ENCODE measurements at regions not wholly inside any gene's neighbourhood (a gene's known extent, or its start where the extent isn't known, plus 50 kb on each side); places are given as distances from the start of the nearest gene placed in this dataset.
"Not testable (repeated sequence)": the region's sequence is repeated elsewhere in the genome, so short reads cannot be mapped to it uniquely, and the experiment has no call there.

GRCh38 chr13:63463782-63464610 is 2048.3 kb upstream of the PCDH20 start:
- Mint-ChIP-seq H3K36me3 (ENCODE audit: low read depth) (no peaks in the 10 kb centered on the region), H3K27me3 (no peaks in the 10 kb centered on the region), H3K9me3 (peaks cover 7% of the 10 kb centered on the region), H3K27ac (no peak overlapping the region), H3K4me1 (no peaks in the 10 kb centered on the region), H3K4me3 (no peak overlapping the region)
- DNase-seq, result no peak
- ATAC-seq, result no peak

- Mint-ChIP-seq H3K27me3 (no peaks in the 10 kb centered on the region), H3K36me3 (ENCODE audit: low read depth) (no peaks in the 10 kb centered on the region), H3K4me1 (no peaks in the 10 kb centered on the region)
Observed at GRCh38 chr13:63460462-63461090, 2044.9 kb upstream of the PCDH20 start.

GRCh38 chr13:63457186-63457585 is 2041.5 kb upstream of the PCDH20 start:
- H3K4me3 Mint-ChIP-seq, result no peak overlapping the region
- no peaks in the 10 kb centered on the region for H3K36me3 Mint-ChIP-seq (ENCODE audit: low read depth)
- H3K27ac Mint-ChIP-seq, result no peak overlapping the region
- peaks cover 4% of the 10 kb centered on the region for H3K9me3 Mint-ChIP-seq
- H3K27me3 Mint-ChIP-seq, result no peaks in the 10 kb centered on the region
- no peak for DNase-seq
- H3K4me1 Mint-ChIP-seq, result no peaks in the 10 kb centered on the region
- no peak for ATAC-seq

More at GRCh38 chr13:63460462-63461090, 2044.9 kb upstream of the PCDH20 start:
- Mint-ChIP-seq H3K4me3 (no peak overlapping the region), H3K27ac (no peak overlapping the region), H3K9me3 (peaks cover 3% of the 10 kb centered on the region)
- ATAC-seq (no peak), DNase-seq (no peak)

- H3K4me1 Mint-ChIP-seq, result no peaks in the 10 kb centered on the region
- H3K9me3 Mint-ChIP-seq, result peaks cover 8% of the 10 kb centered on the region
- DNase-seq, result no peak
Observed at GRCh38 chr13:63455938-63456337, 2040.3 kb upstream of the PCDH20 start.

GRCh38 chr13:63449550-63449949 is 2033.9 kb upstream of the PCDH20 start:
- DNase-seq (no peak), ATAC-seq (no peak)
- Mint-ChIP-seq H3K36me3 (ENCODE audit: low read depth) (no peaks in the 10 kb centered on the region), H3K27me3 (no peaks in the 10 kb centered on the region), H3K4me3 (no peak overlapping the region), H3K27ac (no peak overlapping the region), H3K4me1 (no peaks in the 10 kb centered on the region), H3K9me3 (peaks cover 8% of the 10 kb centered on the region)

More at GRCh38 chr13:63455938-63456337, 2040.3 kb upstream of the PCDH20 start:
- Mint-ChIP-seq H3K4me3 (no peak overlapping the region), H3K27me3 (no peaks in the 10 kb centered on the region), H3K36me3 (ENCODE audit: low read depth) (no peaks in the 10 kb centered on the region), H3K27ac (no peak overlapping the region)
- no peak for ATAC-seq

- no peak overlapping the region for H3K27ac Mint-ChIP-seq
- DNase-seq (no peak), ATAC-seq (no peak)
- no peaks in the 10 kb centered on the region for H3K27me3 Mint-ChIP-seq
- no peaks in the 10 kb centered on the region for H3K4me1 Mint-ChIP-seq
- no peak overlapping the region for H3K4me3 Mint-ChIP-seq
- H3K36me3 Mint-ChIP-seq (ENCODE audit: low read depth), result no peaks in the 10 kb centered on the region
- peaks cover 8% of the 10 kb centered on the region for H3K9me3 Mint-ChIP-seq
Observed at GRCh38 chr13:63448692-63449091, 2033.0 kb upstream of the PCDH20 start.

GRCh38 chr13:63446329-63446728 is 2030.7 kb upstream of the PCDH20 start:
- no peaks in the 10 kb centered on the region for H3K9me3 Mint-ChIP-seq
- no peak for ATAC-seq
- no peaks in the 10 kb centered on the region for H3K4me1 Mint-ChIP-seq
- H3K4me3 Mint-ChIP-seq, result no peak overlapping the region
- H3K36me3 Mint-ChIP-seq (ENCODE audit: low read depth), result no peaks in the 10 kb centered on the region
- DNase-seq, result no peak
- H3K27me3 Mint-ChIP-seq, result no peaks in the 10 kb centered on the region
- H3K27ac Mint-ChIP-seq, result no peak overlapping the region

- not testable (repeated sequence) for DNase-seq; H3K27ac Mint-ChIP-seq; H3K4me3 Mint-ChIP-seq; ATAC-seq; H3K9me3 Mint-ChIP-seq; H3K4me1 Mint-ChIP-seq; H3K36me3 Mint-ChIP-seq (ENCODE audit: low read depth); H3K27me3 Mint-ChIP-seq
Observed at GRCh38 chr13:63444225-63444624, 2028.6 kb upstream of the PCDH20 start.

GRCh38 chr13:63438951-63439350 is 2023.3 kb upstream of the PCDH20 start:
- Mint-ChIP-seq H3K27me3 (no peaks in the 10 kb centered on the region), H3K9me3 (no peaks in the 10 kb centered on the region), H3K36me3 (ENCODE audit: low read depth) (no peaks in the 10 kb centered on the region), H3K27ac (no peak overlapping the region), H3K4me3 (no peak overlapping the region), H3K4me1 (no peaks in the 10 kb centered on the region)
- DNase-seq (no peak), ATAC-seq (no peak)

- Mint-ChIP-seq H3K27me3 (no peaks in the 10 kb centered on the region), H3K9me3 (no peaks in the 10 kb centered on the region), H3K27ac (no peak overlapping the region), H3K4me3 (no peak overlapping the region), H3K4me1 (no peaks in the 10 kb centered on the region), H3K36me3 (ENCODE audit: low read depth) (no peaks in the 10 kb centered on the region)
- ATAC-seq (no peak), DNase-seq (no peak)
Observed at GRCh38 chr13:63436325-63436668, 2020.6 kb upstream of the PCDH20 start.

- no peak overlapping the region for H3K4me3 Mint-ChIP-seq
- no peaks in the 10 kb centered on the region for H3K36me3 Mint-ChIP-seq (ENCODE audit: low read depth)
- ATAC-seq (peak; percentile 28), DNase-seq (no peak)
- no peaks in the 10 kb centered on the region for H3K27me3 Mint-ChIP-seq
- H3K27ac Mint-ChIP-seq, result no peak overlapping the region
- no peaks in the 10 kb centered on the region for H3K4me1 Mint-ChIP-seq
- no peaks in the 10 kb centered on the region for H3K9me3 Mint-ChIP-seq
Observed at GRCh38 chr13:63435667-63436324, 2020.1 kb upstream of the PCDH20 start.

- no peak overlapping the region for H3K4me3 Mint-ChIP-seq
- H3K27ac Mint-ChIP-seq, result no peak overlapping the region
- no peaks in the 10 kb centered on the region for H3K4me1 Mint-ChIP-seq
- ATAC-seq, result no peak
- no peak for DNase-seq
- H3K36me3 Mint-ChIP-seq (ENCODE audit: low read depth), result no peaks in the 10 kb centered on the region
- H3K9me3 Mint-ChIP-seq, result no peaks in the 10 kb centered on the region
- H3K27me3 Mint-ChIP-seq, result no peaks in the 10 kb centered on the region
Observed at GRCh38 chr13:63433546-63434150, 2018.0 kb upstream of the PCDH20 start.

GRCh38 chr13:63427170-63427569 is 2011.5 kb upstream of the PCDH20 start:
- H3K4me1 Mint-ChIP-seq, result no peaks in the 10 kb centered on the region
- H3K36me3 Mint-ChIP-seq (ENCODE audit: low read depth), result no peaks in the 10 kb centered on the region
- ATAC-seq (no peak), DNase-seq (no peak)
- H3K9me3 Mint-ChIP-seq, result peaks cover 8% of the 10 kb centered on the region
- no peak overlapping the region for H3K4me3 Mint-ChIP-seq
- H3K27me3 Mint-ChIP-seq, result no peaks in the 10 kb centered on the region
- H3K27ac Mint-ChIP-seq, result no peak overlapping the region

- Mint-ChIP-seq H3K4me1 (no peaks in the 10 kb centered on the region), H3K4me3 (no peak overlapping the region), H3K9me3 (peaks cover 16% of the 10 kb centered on the region), H3K36me3 (ENCODE audit: low read depth) (no peaks in the 10 kb centered on the region), H3K27me3 (no peaks in the 10 kb centered on the region), H3K27ac (no peak overlapping the region)
- ATAC-seq (no peak), DNase-seq (no peak)
Observed at GRCh38 chr13:63425131-63425530, 2009.5 kb upstream of the PCDH20 start.

- no peaks in the 10 kb centered on the region for H3K36me3 Mint-ChIP-seq (ENCODE audit: low read depth)
Observed at GRCh38 chr13:63421123-63421522, 2005.5 kb upstream of the PCDH20 start.

More at GRCh38 chr13:63421123-63421522, 2005.5 kb upstream of the PCDH20 start:
- ATAC-seq (no peak), DNase-seq (no peak)
- H3K4me1 Mint-ChIP-seq, result no peaks in the 10 kb centered on the region
- peaks cover 20% of the 10 kb centered on the region for H3K9me3 Mint-ChIP-seq
- no peak overlapping the region for H3K4me3 Mint-ChIP-seq
- H3K27me3 Mint-ChIP-seq, result no peaks in the 10 kb centered on the region
- H3K27ac Mint-ChIP-seq, result no peak overlapping the region
